GM23338 (cell line): ENCODE measurements at regions not wholly inside any gene's neighbourhood (a gene's known extent, or its start where the extent isn't known, plus 50 kb on each side); places are given as distances from the start of the nearest gene placed in this dataset.

Source experiments
- CREB1 ChIP-seq: fragments of 250-450 bp; sonication (Bioruptor Pico); IDR thresholded peaks from 2 replicates; pipeline ENCODE4 v1.5.0; 2020; ENCODE audit warnings: low read depth, mild to moderate bottlenecking, moderate library complexity
- CTCF ChIP-seq, 2 experiments: fragments of 200-600 bp in 1 of 2; sonication (generic) in 1 of 2; conservative IDR thresholded peaks; 2 replicates each; pipeline versions ENCODE4 v1.5.1 to v1.6.1; 2016 to 2017; ENCODE audit warnings: antibody characterized with exemption in 2 of 2, low read depth in 2 of 2, mild to moderate bottlenecking in 2 of 2, moderate library complexity in 1 of 2
- ETS1 ChIP-seq: IDR thresholded peaks from 2 replicates; pipeline ENCODE4 v1.6.1; 2016; ENCODE audit warnings: antibody characterized with exemption
- EZH2 ChIP-seq: fragments of 200-600 bp; sonication (generic); IDR thresholded peaks from one replicate; pipeline ENCODE4 v1.8.0; 2017; ENCODE audit warnings: antibody characterized with exemption, mild to moderate bottlenecking, low read depth; ENCODE audit not compliant: unreplicated experiment
- EZH2phosphoT487 ChIP-seq: fragments of 200-600 bp; sonication (generic); IDR thresholded peaks from one replicate; pipeline ENCODE4 v1.8.1; 2018; ENCODE audit warnings: antibody characterized with exemption; ENCODE audit not compliant: unreplicated experiment
- JUNB ChIP-seq: IDR thresholded peaks from one replicate; pipeline ENCODE4 v1.6.1; 2016; ENCODE audit warnings: antibody characterized with exemption; ENCODE audit not compliant: unreplicated experiment
- NANOG ChIP-seq: IDR thresholded peaks from 2 replicates; pipeline ENCODE4 v1.6.1; 2016; ENCODE audit warnings: antibody characterized with exemption, borderline replicate concordance
- POLR2AphosphoS5 ChIP-seq: IDR thresholded peaks from 2 replicates; pipeline ENCODE4 v1.6.1; 2016; ENCODE audit warnings: antibody characterized with exemption, low read depth
- REST ChIP-seq: IDR thresholded peaks from one replicate; pipeline ENCODE4 v1.6.1; 2018; ENCODE audit warnings: antibody characterized with exemption; ENCODE audit not compliant: unreplicated experiment
- STAT1 ChIP-seq: IDR thresholded peaks from one replicate; pipeline ENCODE4 v1.6.1; 2016; ENCODE audit warnings: antibody characterized with exemption; ENCODE audit not compliant: unreplicated experiment
- ZNF331 ChIP-seq: fragments of 250-450 bp; sonication (Bioruptor Pico); IDR thresholded peaks from 2 replicates; pipeline ENCODE4 v1.5.0; 2020; ENCODE audit warnings: low read depth, mild to moderate bottlenecking, moderate library complexity
- ZNF462 ChIP-seq: fragments of 250-450 bp; sonication (Bioruptor Pico); IDR thresholded peaks from 2 replicates; pipeline ENCODE4 v1.5.0; 2020; ENCODE audit warnings: mild to moderate bottlenecking, moderate library complexity

GRCh38 chr4:66564901-66565651, 894.8 kb upstream of the EPHA5 start:
- TF ChIP-seq CTCF (conservative IDR thresholded peaks at IDR 0.05; ENCODE audit: low read depth in 2 of 2) = no peak
- TF ChIP-seq EZH2 = no peak
- no peak for TF ChIP-seq EZH2phosphoT487
- no peak for TF ChIP-seq POLR2AphosphoS5
- no peak for TF ChIP-seq CREB1 (CRISPR knock-in tag)
- no peak for TF ChIP-seq ZNF462
- no peak for TF ChIP-seq JUNB
- TF ChIP-seq STAT1 = no peak
- no peak for TF ChIP-seq REST
- no peak for TF ChIP-seq NANOG
- no peak for TF ChIP-seq ETS1
- TF ChIP-seq ZNF331 = no peak
